GM18870 (cell line): ENCODE measurements at regions not wholly inside any gene's neighbourhood (a gene's known extent, or its start where the extent isn't known, plus 50 kb on each side); places are given as distances from the start of the nearest gene placed in this dataset.
"Not testable (repeated sequence)": the region's sequence is repeated elsewhere in the genome, so short reads cannot be mapped to it uniquely, and the experiment has no call there.

Experiments
- ATAC-seq: cut with Tn5 transposase; IDR thresholded peaks from one replicate; pipeline ENCODE4 v1.9.1; 2021; ENCODE audit warnings: moderate library complexity; ENCODE audit not compliant: unreplicated experiment

GRCh38 chr9:89854715-89855475, 250.1 kb downstream of the GADD45G start:
- no peak for ATAC-seq

- ATAC-seq, result not testable (repeated sequence)
These were observed 251.5 kb downstream of the GADD45G start for GRCh38 chr9:89856296-89856695.

- not testable (repeated sequence) for ATAC-seq
These were observed 252.1 kb downstream of the GADD45G start for GRCh38 chr9:89856950-89857349.

- not testable (repeated sequence) for ATAC-seq
These were observed 255.0 kb downstream of the GADD45G start for GRCh38 chr9:89859842-89860241.

- ATAC-seq, result not testable (repeated sequence)
These were observed 256.6 kb downstream of the GADD45G start for GRCh38 chr9:89861371-89861770.

GRCh38 chr9:89862316-89862715, 257.5 kb downstream of the GADD45G start:
- ATAC-seq, result no peak

- no peak for ATAC-seq
These were observed 258.3 kb downstream of the GADD45G start for GRCh38 chr9:89863141-89863540.

GRCh38 chr9:89863837-89864236, 259.0 kb downstream of the GADD45G start:
- ATAC-seq, result no peak

GRCh38 chr9:89864257-89864656, 259.4 kb downstream of the GADD45G start:
- ATAC-seq, result no peak

- ATAC-seq, result no peak
These were observed 259.9 kb downstream of the GADD45G start for GRCh38 chr9:89864731-89865130.

- ATAC-seq, result no peak
These were observed 260.5 kb downstream of the GADD45G start for GRCh38 chr9:89865357-89865756.

- no peak for ATAC-seq
These were observed 261.2 kb downstream of the GADD45G start for GRCh38 chr9:89865981-89866380.

GRCh38 chr9:89866701-89867100, 261.9 kb downstream of the GADD45G start:
- no peak for ATAC-seq

GRCh38 chr9:89868100-89868499, 263.3 kb downstream of the GADD45G start:
- ATAC-seq, result no peak

GRCh38 chr9:89869793-89870580, 265.2 kb downstream of the GADD45G start:
- ATAC-seq, result no peak

GRCh38 chr9:89871871-89872331, 267.1 kb downstream of the GADD45G start:
- no peak for ATAC-seq

- no peak for ATAC-seq
These were observed 267.7 kb downstream of the GADD45G start for GRCh38 chr9:89872426-89872912.

GRCh38 chr9:89872913-89873707, 268.3 kb downstream of the GADD45G start:
- no peak for ATAC-seq

- ATAC-seq, result no peak
These were observed 269.0 kb downstream of the GADD45G start for GRCh38 chr9:89873801-89874200.

GRCh38 chr9:89874351-89875321, 269.8 kb downstream of the GADD45G start:
- no peak for ATAC-seq
